ENCODE measurements at regions not wholly inside any gene's neighbourhood (a gene's known extent, or its start where the extent isn't known, plus 50 kb on each side); places are given as distances from the start of the nearest gene placed in this dataset.

GRCh38 chr5:72035831-72036230 is 71.4 kb upstream of the MAP1B start:
- TF ChIP-seq CTCF (IDR thresholded peaks at IDR 0.05) (no peak), POLR2A (IDR thresholded peaks at IDR 0.05) (no peak)

All from thyroid gland (tissue), 4 donors.